ENCODE measurements at regions not wholly inside any gene's neighbourhood (a gene's known extent, or its start where the extent isn't known, plus 50 kb on each side); places are given as distances from the start of the nearest gene placed in this dataset.

GRCh38 chr20:51216850-51217249 lies 193.9 kb upstream of the KCNG1 start:
- DNase-seq = no peak

GRCh38 chr20:51212816-51213215 lies 189.9 kb upstream of the KCNG1 start:
- DNase-seq = no peak

GRCh38 chr20:51211191-51211590 lies 188.3 kb upstream of the KCNG1 start:
- no peak for DNase-seq

GRCh38 chr20:51210084-51210483 lies 187.2 kb upstream of the KCNG1 start:
- no peak for DNase-seq

GRCh38 chr20:51208162-51208561 lies 185.3 kb upstream of the KCNG1 start:
- no peak for DNase-seq

- DNase-seq = no peak
These were observed 183.2 kb upstream of the KCNG1 start for GRCh38 chr20:51206032-51206662.

- no peak for DNase-seq
These were observed 181.9 kb upstream of the KCNG1 start for GRCh38 chr20:51204794-51205193.

GRCh38 chr20:51204051-51204715 lies 181.3 kb upstream of the KCNG1 start:
- no peak for DNase-seq

GRCh38 chr20:51202304-51202703 lies 179.4 kb upstream of the KCNG1 start:
- no peak for DNase-seq

- no peak for DNase-seq
These were observed 177.0 kb upstream of the KCNG1 start for GRCh38 chr20:51199920-51200319.

- DNase-seq = no peak
These were observed 176.1 kb upstream of the KCNG1 start for GRCh38 chr20:51198876-51199523.

- DNase-seq = no peak
These were observed 175.3 kb upstream of the KCNG1 start for GRCh38 chr20:51198238-51198637.

- DNase-seq = no peak
These were observed 174.2 kb upstream of the KCNG1 start for GRCh38 chr20:51196991-51197651.

- no peak for DNase-seq
These were observed 173.1 kb upstream of the KCNG1 start for GRCh38 chr20:51195990-51196389.

GRCh38 chr20:51195419-51195901 lies 172.6 kb upstream of the KCNG1 start:
- DNase-seq = peak; percentile 17

- DNase-seq = no peak
These were observed 170.3 kb upstream of the KCNG1 start for GRCh38 chr20:51193066-51193772.

- no peak for DNase-seq
These were observed 167.9 kb upstream of the KCNG1 start for GRCh38 chr20:51190783-51191180.

GRCh38 chr20:51189814-51190782 lies 167.2 kb upstream of the KCNG1 start:
- no peak for DNase-seq

GRCh38 chr20:51188941-51189340 lies 166.0 kb upstream of the KCNG1 start:
- DNase-seq = no peak

- no peak for DNase-seq
These were observed 164.4 kb upstream of the KCNG1 start for GRCh38 chr20:51187261-51187660.

GRCh38 chr20:51185861-51186260 lies 163.0 kb upstream of the KCNG1 start:
- no peak for DNase-seq

- no peak for DNase-seq
These were observed 162.4 kb upstream of the KCNG1 start for GRCh38 chr20:51185277-51185676.

Data from stimulated activated CD4-positive, alpha-beta T cell treated with anti-CD3 and anti-CD28 coated beads, Interleukin-15, amount 100 ng/mL, for 24 hours (primary cell).